Glutamatergic neuron (in vitro differentiated cells): ENCODE measurements at regions not wholly inside any gene's neighbourhood (a gene's known extent, or its start where the extent isn't known, plus 50 kb on each side); places are given as distances from the start of the nearest gene placed in this dataset.

Experiments
- DNase-seq: peaks from one replicate; pipeline ENCODE4 v3.0.0; 2022
- H3K27ac Mint-ChIP-seq: one replicate; pipeline ENCODE4 v1.8.0; 2020; ENCODE audit warnings: mild to moderate bottlenecking, mixed read lengths, inconsistent platforms; ENCODE audit not compliant: unreplicated experiment
- H3K27me3 Mint-ChIP-seq: one replicate; pipeline ENCODE4 v1.8.0; 2020; ENCODE audit warnings: mild to moderate bottlenecking, moderate library complexity, mixed read lengths, inconsistent platforms; ENCODE audit not compliant: unreplicated experiment
- H3K36me3 Mint-ChIP-seq: one replicate; pipeline ENCODE4 v1.8.0; 2020; ENCODE audit warnings: mild to moderate bottlenecking, mixed read lengths, inconsistent platforms; ENCODE audit not compliant: unreplicated experiment
- H3K4me1 Mint-ChIP-seq: one replicate; pipeline ENCODE4 v1.8.0; 2020; ENCODE audit warnings: mild to moderate bottlenecking, low read depth, mixed read lengths, inconsistent platforms; ENCODE audit not compliant: unreplicated experiment
- H3K4me3 Mint-ChIP-seq: one replicate; pipeline ENCODE4 v1.8.0; 2020; ENCODE audit warnings: mild to moderate bottlenecking, mixed read lengths, inconsistent platforms; ENCODE audit not compliant: unreplicated experiment
- H3K9me3 Mint-ChIP-seq: one replicate; pipeline ENCODE4 v1.8.0; 2020; ENCODE audit warnings: mild to moderate bottlenecking, moderate library complexity, mixed read lengths, inconsistent platforms; ENCODE audit not compliant: unreplicated experiment
- TF ChIP-seq, protein P1 (sequence below): fragments of 200-600 bp; sonication (generic); IDR thresholded peaks from one replicate; pipeline ENCODE4 v1.5.0; 2021; ENCODE audit not compliant: partially characterized antibody, unreplicated experiment

GRCh38 chr2:14557111-14557510, 75.4 kb upstream of the LRATD1 start:
- Mint-ChIP-seq H3K4me3 (no peak overlapping the region), H3K27ac (no peak overlapping the region), H3K9me3 (no peaks in the 10 kb centered on the region), H3K27me3 (no peaks in the 10 kb centered on the region), H3K4me1 (no peaks in the 10 kb centered on the region), H3K36me3 (no peaks in the 10 kb centered on the region)
- TF ChIP-seq, protein P1, sequence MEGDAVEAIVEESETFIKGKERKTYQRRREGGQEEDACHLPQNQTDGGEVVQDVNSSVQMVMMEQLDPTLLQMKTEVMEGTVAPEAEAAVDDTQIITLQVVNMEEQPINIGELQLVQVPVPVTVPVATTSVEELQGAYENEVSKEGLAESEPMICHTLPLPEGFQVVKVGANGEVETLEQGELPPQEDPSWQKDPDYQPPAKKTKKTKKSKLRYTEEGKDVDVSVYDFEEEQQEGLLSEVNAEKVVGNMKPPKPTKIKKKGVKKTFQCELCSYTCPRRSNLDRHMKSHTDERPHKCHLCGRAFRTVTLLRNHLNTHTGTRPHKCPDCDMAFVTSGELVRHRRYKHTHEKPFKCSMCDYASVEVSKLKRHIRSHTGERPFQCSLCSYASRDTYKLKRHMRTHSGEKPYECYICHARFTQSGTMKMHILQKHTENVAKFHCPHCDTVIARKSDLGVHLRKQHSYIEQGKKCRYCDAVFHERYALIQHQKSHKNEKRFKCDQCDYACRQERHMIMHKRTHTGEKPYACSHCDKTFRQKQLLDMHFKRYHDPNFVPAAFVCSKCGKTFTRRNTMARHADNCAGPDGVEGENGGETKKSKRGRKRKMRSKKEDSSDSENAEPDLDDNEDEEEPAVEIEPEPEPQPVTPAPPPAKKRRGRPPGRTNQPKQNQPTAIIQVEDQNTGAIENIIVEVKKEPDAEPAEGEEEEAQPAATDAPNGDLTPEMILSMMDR, result no peak
- no peak for DNase-seq

DNA sequence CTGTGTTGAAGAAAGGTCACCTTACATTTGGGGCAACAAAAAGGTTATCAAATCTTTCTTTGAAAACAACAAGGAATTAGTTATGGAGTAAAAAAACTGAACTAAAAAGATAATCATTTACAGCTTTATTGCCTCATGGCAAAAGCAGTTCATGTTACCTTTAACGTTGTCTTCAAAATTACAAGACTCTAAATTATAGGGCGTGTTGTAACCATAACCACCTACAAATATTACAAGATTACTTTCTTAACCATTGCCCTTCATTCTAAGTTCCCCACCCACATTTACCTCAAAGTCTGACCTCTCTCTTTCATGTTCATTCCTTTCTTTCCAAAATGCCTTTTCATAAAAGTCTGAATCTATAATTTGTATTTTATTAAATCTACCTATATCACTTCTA, 74.6 kb upstream of the LRATD1 start:
- no peak overlapping the region for H3K27ac Mint-ChIP-seq
- H3K4me3 Mint-ChIP-seq, result no peak overlapping the region
- no peak for DNase-seq
- TF ChIP-seq, protein P1, result no peak
- H3K4me1 Mint-ChIP-seq, result no peaks in the 10 kb centered on the region
- H3K27me3 Mint-ChIP-seq, result no peaks in the 10 kb centered on the region
- no peaks in the 10 kb centered on the region for H3K36me3 Mint-ChIP-seq
- no peaks in the 10 kb centered on the region for H3K9me3 Mint-ChIP-seq

- no peaks in the 10 kb centered on the region for H3K9me3 Mint-ChIP-seq
- H3K4me3 Mint-ChIP-seq, result no peak overlapping the region
- TF ChIP-seq, protein P1, result no peak
Measured at GRCh38 chr2:14558335-14558919, 74.1 kb upstream of the LRATD1 start.

GRCh38 chr2:14560716-14561115, 71.8 kb upstream of the LRATD1 start:
- TF ChIP-seq, protein P1, result no peak
- no peak for DNase-seq
- no peaks in the 10 kb centered on the region for H3K27me3 Mint-ChIP-seq

More at GRCh38 chr2:14558335-14558919, 74.1 kb upstream of the LRATD1 start:
- Mint-ChIP-seq H3K27ac (no peak overlapping the region), H3K36me3 (no peaks in the 10 kb centered on the region), H3K4me1 (no peaks in the 10 kb centered on the region), H3K27me3 (no peaks in the 10 kb centered on the region)
- no peak for DNase-seq

GRCh38 chr2:14563324-14563723, 69.2 kb upstream of the LRATD1 start:
- Mint-ChIP-seq H3K4me3 (no peak overlapping the region), H3K27me3 (no peaks in the 10 kb centered on the region), H3K4me1 (no peaks in the 10 kb centered on the region), H3K9me3 (no peaks in the 10 kb centered on the region), H3K36me3 (no peaks in the 10 kb centered on the region), H3K27ac (no peak overlapping the region)
- no peak for DNase-seq
- TF ChIP-seq, protein P1, result no peak

More at GRCh38 chr2:14560716-14561115, 71.8 kb upstream of the LRATD1 start:
- no peak overlapping the region for H3K27ac Mint-ChIP-seq
- H3K36me3 Mint-ChIP-seq, result no peaks in the 10 kb centered on the region
- no peaks in the 10 kb centered on the region for H3K4me1 Mint-ChIP-seq
- no peak overlapping the region for H3K4me3 Mint-ChIP-seq
- H3K9me3 Mint-ChIP-seq, result no peaks in the 10 kb centered on the region
